Esophagus squamous epithelium (tissue), 4 donors: ENCODE measurements at regions not wholly inside any gene's neighbourhood (a gene's known extent, or its start where the extent isn't known, plus 50 kb on each side); places are given as distances from the start of the nearest gene placed in this dataset.

Experiments used
- CTCF ChIP-seq, 6 experiments: fragments of 450-650 bp in 4 of 6; fragments of 200-600 bp in 2 of 6; sonication (generic) in 2 of 6; IDR thresholded peaks; one replicate each; pipeline ENCODE4 v1.5.1; 2016 to 2019; ENCODE audit warnings: antibody characterized with exemption in 6 of 6, mild to moderate bottlenecking in 4 of 6, moderate library complexity in 4 of 6
- POLR2A ChIP-seq, 4 donors: fragments of 450-650 bp; IDR thresholded peaks; one replicate each; pipeline ENCODE4 v1.6.1; 2017; ENCODE audit warnings: antibody characterized with exemption in 4 of 4, mild to moderate bottlenecking in 4 of 4, moderate library complexity in 3 of 4

- TF ChIP-seq POLR2A (IDR thresholded peaks at IDR 0.05) (no peak), CTCF (IDR thresholded peaks at IDR 0.05) (no peak)
These were observed 161.1 kb upstream of the EOMES start for GRCh38 chr3:27883266-27883665.
